ENCODE measurements at regions not wholly inside any gene's neighbourhood (a gene's known extent, or its start where the extent isn't known, plus 50 kb on each side); places are given as distances from the start of the nearest gene placed in this dataset.
"Not testable (repeated sequence)": the region's sequence is repeated elsewhere in the genome, so short reads cannot be mapped to it uniquely, and the experiment has no call there.

GRCh38 chr15:34528055-34528754 is 55.2 kb downstream of the GOLGA8B start:
- H3K4me3 ChIP-seq (ENCODE audit: low read depth, low read length); POLR2A ChIA-PET; CTCF ChIA-PET; H3K9me3 ChIP-seq (ENCODE audit: control insufficient read depth, insufficient read depth, low read length); H3K27me3 ChIP-seq (ENCODE audit: control insufficient read depth, insufficient read depth, low read length); H3K27ac ChIP-seq (ENCODE audit: low read depth, low read length); DNase-seq (ENCODE audit: low read depth, low spot score): not testable (repeated sequence)

- H3K4me3 ChIP-seq (ENCODE audit: low read depth, low read length); DNase-seq (ENCODE audit: low read depth, low spot score); H3K27me3 ChIP-seq (ENCODE audit: control insufficient read depth, insufficient read depth, low read length); CTCF ChIA-PET; POLR2A ChIA-PET; H3K27ac ChIP-seq (ENCODE audit: low read depth, low read length); H3K9me3 ChIP-seq (ENCODE audit: control insufficient read depth, insufficient read depth, low read length): not testable (repeated sequence)
Measured at GRCh38 chr15:34527641-34528040, 55.8 kb downstream of the GOLGA8B start.

GRCh38 chr15:34523849-34524248 is 59.6 kb downstream of the GOLGA8B start:
- H3K27ac ChIP-seq (ENCODE audit: low read depth, low read length); CTCF ChIA-PET; H3K4me3 ChIP-seq (ENCODE audit: low read depth, low read length); POLR2A ChIA-PET; H3K27me3 ChIP-seq (ENCODE audit: control insufficient read depth, insufficient read depth, low read length); H3K9me3 ChIP-seq (ENCODE audit: control insufficient read depth, insufficient read depth, low read length); DNase-seq (ENCODE audit: low read depth, low spot score): not testable (repeated sequence)

- H3K9me3 ChIP-seq (ENCODE audit: control insufficient read depth, insufficient read depth, low read length); POLR2A ChIA-PET; H3K4me3 ChIP-seq (ENCODE audit: low read depth, low read length); DNase-seq (ENCODE audit: low read depth, low spot score); H3K27me3 ChIP-seq (ENCODE audit: control insufficient read depth, insufficient read depth, low read length); H3K27ac ChIP-seq (ENCODE audit: low read depth, low read length): not testable (repeated sequence)
- CTCF ChIA-PET: interaction anchor here (1.0 to 1.2 kb wide), 2 partner anchors 65 to 155 kb away, joined by 3 to 4 read pairs; partner anchors contain the start of gene LPCAT4
Measured at GRCh38 chr15:34522601-34523000, 60.9 kb downstream of the GOLGA8B start.

GRCh38 chr15:34521802-34522485 is 61.5 kb downstream of the GOLGA8B start:
- H3K4me3 ChIP-seq (ENCODE audit: low read depth, low read length); POLR2A ChIA-PET; H3K27me3 ChIP-seq (ENCODE audit: control insufficient read depth, insufficient read depth, low read length); H3K27ac ChIP-seq (ENCODE audit: low read depth, low read length); H3K9me3 ChIP-seq (ENCODE audit: control insufficient read depth, insufficient read depth, low read length); DNase-seq (ENCODE audit: low read depth, low spot score): not testable (repeated sequence)
- CTCF ChIA-PET: interaction anchor here (1.0 to 1.2 kb wide), 2 partner anchors 66 to 155 kb away, joined by 3 to 4 read pairs; partner anchors contain the start of gene LPCAT4

GRCh38 chr15:34520566-34520965 is 62.9 kb downstream of the GOLGA8B start:
- H3K4me3 ChIP-seq (ENCODE audit: low read depth, low read length): no peak overlapping the region
- no peak for TF ChIP-seq CTCF (IDR thresholded peaks at IDR 0.05; ENCODE audit: low read depth, low read length)
- no peaks in the 10 kb centered on the region for H3K9me3 ChIP-seq (ENCODE audit: control insufficient read depth, insufficient read depth, low read length)
- H3K27me3 ChIP-seq (ENCODE audit: control insufficient read depth, insufficient read depth, low read length): peaks cover 5% of the 10 kb centered on the region
- DNase-seq (ENCODE audit: low read depth, low spot score): no peak
- H3K27ac ChIP-seq (ENCODE audit: low read depth, low read length): no peak overlapping the region
- POLR2A ChIA-PET: no interaction called here
- CTCF ChIA-PET: interaction anchor here (0.8 kb wide), 1 partner anchor 67 kb away, joined by 3 read pairs; no protein-coding TSS in a partner anchor

- CTCF ChIA-PET: interaction anchor here (0.8 kb wide), 1 partner anchor 68 kb away, joined by 3 read pairs; no protein-coding TSS in a partner anchor
Measured at GRCh38 chr15:34520010-34520409, 63.4 kb downstream of the GOLGA8B start.

GRCh38 chr15:34514251-34514670 is 69.2 kb downstream of the GOLGA8B start:
- no peak for DNase-seq (ENCODE audit: low read depth, low spot score)
- Histone ChIP-seq H3K27ac (ENCODE audit: low read depth, low read length) (no peak overlapping the region), H3K4me3 (ENCODE audit: low read depth, low read length) (peak overlapping the region; percentile 63), H3K27me3 (ENCODE audit: control insufficient read depth, insufficient read depth, low read length) (peaks cover 16% of the 10 kb centered on the region), H3K9me3 (ENCODE audit: control insufficient read depth, insufficient read depth, low read length) (no peaks in the 10 kb centered on the region; the same call in 1 of the 2 replicates)
- no peak for TF ChIP-seq CTCF (IDR thresholded peaks at IDR 0.05; ENCODE audit: low read depth, low read length)
- CTCF ChIA-PET: interaction anchor here (0.5 to 1.6 kb wide), 2 partner anchors 8 to 147 kb away, joined by 3 to 5 read pairs; partner anchors contain the start of gene LPCAT4
- POLR2A ChIA-PET: interaction anchor here (0.7 kb wide), 1 partner anchor 1056 kb away, joined by 4 read pairs; no protein-coding TSS in a partner anchor

More at GRCh38 chr15:34520010-34520409, 63.4 kb downstream of the GOLGA8B start:
- H3K9me3 ChIP-seq (ENCODE audit: control insufficient read depth, insufficient read depth, low read length); H3K27ac ChIP-seq (ENCODE audit: low read depth, low read length); H3K4me3 ChIP-seq (ENCODE audit: low read depth, low read length); DNase-seq (ENCODE audit: low read depth, low spot score); POLR2A ChIA-PET; H3K27me3 ChIP-seq (ENCODE audit: control insufficient read depth, insufficient read depth, low read length): not testable (repeated sequence)

All from AG04450 (cell line).